Stimulated activated naive CD4-positive, alpha-beta T cell (primary cell): ENCODE measurements at regions not wholly inside any gene's neighbourhood (a gene's known extent, or its start where the extent isn't known, plus 50 kb on each side); places are given as distances from the start of the nearest gene placed in this dataset.
A peak's percentile ranks its signal among the peaks of the same experiment; 100 is the strongest.

Experiments used
- DNase-seq, 6 experiments: peaks; one replicate each; lab custom pipeline; 2025; lab: John Stamatoyannopoulos, UW

DNA sequence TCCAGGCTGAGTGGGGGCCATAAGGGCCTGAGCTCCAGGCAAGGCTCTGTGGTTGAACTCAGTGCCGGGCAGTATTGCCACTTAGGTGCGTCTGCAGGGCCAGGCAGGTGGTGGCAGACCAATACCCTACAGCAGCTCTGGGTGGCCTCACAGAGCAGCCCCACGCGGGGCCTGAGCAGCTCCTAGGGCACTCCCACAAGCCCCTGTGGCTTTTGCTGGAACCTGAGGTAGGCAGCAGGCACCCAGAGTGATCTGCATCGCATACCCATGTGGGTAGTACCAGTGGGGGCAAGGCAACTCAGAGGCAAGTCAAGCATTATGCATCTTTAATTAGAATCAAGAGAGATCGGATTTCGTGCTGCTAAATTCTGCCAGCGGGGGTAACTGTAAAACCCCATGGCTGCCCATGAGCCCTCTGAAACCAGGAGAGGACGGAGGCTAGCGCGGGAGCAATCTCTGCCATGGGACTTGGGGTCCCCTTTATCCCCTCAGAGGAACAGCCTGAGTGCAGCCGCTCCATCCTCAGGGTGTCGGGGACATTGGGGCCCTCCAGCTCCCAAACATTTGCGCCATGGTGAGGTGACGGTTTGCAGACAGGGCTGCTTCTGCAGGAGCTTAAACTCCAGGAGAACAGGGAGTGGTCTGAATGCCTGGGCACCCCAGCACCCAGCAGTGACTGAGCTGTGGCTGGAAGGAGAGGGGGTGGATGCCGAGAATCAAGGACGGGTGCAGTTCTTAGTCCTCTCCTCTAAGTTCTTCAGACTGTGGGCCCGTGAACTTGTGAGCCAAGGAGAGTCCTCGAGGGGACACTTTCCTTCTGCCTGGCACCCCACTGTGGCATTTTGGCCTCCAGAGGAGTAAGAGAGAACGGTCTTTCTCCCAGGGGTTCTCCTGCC is 62.4 kb upstream of the PCSK6 start:
- no peak for DNase-seq

DNA sequence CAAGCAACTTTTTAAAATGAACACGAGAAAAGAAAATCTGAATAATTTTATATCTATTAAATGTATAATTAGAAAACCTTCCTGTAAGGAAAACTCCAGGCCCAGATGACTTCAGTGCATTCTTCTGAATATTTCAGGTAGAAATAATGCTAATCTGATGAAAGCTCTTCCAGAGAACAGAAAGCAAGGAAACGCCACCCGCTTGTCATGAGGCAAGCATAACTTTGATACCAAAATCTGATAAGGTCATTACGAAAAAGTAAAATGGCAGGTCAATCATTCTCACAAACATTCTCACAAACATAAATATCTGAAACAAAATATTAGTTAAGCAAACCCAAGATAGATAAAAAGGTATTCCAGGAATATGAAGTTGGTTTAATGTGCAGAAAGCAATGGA is 60.6 kb upstream of the PCSK6 start:
- DNase-seq = no peak

DNA sequence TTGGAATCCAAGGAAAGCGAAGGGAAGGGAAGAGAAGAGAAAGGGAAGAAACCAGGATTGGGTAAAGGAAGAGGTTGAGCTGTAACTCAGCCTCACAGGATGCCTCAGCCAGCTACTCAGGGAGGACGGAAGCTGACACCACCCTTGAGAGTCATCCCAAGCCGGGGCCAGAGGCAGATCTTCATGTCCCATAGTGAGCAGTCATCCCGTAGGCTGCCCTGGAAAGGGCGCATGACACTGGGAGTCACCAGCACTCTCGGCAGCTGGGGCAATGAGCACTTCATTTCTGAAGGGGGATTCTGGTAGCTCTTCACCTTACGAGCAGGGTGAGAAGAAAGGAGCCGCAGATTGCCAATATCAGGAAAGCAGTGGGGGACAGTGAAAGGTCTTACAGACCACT is 60.1 kb upstream of the PCSK6 start:
- DNase-seq = no peak

DNA sequence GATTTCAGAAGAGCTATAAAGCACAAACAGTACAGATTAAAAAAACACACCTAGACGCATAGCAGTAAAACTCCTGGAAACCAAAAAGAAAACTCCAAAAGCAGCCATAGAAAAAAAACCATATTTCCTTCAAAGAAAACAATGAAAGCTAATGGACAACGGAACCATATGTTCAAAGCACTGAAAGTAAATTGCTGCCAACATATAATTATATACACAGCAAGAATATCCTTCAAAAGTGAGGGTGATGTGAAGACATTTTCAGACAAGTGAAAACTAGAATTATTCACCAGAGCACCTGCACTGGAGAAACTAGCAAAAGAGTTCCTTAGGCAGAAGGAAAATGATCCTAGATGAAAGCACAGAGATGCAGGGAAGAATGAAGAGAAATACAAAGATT is 58.2 kb upstream of the PCSK6 start:
- no peak for DNase-seq

DNA sequence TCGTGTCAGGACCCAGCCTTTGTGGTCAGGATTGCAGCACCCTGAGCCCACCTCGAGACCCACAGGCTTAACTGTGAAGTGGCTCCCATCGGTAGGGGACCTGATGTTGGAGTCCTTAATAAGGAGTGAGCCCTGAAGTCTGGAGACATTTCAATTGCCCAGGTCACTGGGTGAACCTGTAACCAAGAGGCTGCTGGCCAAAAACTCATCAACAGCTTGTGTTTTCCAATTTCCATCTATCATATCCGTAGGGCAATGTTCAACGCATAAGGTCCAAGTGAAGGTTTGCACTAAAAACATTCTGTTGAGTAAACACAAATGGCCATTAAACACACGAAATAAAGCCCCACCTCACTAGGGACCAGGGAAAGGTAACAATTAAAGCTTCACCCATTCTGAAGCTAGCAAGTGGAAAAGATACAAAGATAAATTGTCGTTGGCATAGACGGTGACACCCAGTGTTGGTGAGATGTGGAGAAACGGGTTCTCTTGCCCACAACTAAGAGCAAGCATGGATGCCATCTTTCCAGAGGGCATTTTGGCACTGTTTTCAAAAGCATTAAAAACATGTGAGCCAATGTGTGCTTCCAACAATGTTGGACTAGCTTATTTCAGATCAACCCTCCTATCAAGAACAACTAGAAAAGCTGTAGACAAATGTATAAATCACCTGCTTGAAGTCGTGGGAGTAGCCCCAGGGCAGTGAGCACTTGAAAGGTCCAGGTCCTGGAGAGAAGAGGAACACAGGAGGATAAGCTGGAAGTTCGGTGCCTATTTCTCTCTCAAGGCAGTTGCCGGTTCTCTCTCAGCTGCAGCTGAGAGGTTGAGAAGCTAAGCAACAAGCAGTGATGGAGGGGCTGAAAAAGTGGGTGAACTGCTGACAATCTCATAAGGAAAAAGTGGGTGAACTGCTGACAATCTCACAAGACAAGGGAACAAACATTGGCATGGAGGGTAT is 56.3 kb upstream of the PCSK6 start:
- DNase-seq = no peak

DNA sequence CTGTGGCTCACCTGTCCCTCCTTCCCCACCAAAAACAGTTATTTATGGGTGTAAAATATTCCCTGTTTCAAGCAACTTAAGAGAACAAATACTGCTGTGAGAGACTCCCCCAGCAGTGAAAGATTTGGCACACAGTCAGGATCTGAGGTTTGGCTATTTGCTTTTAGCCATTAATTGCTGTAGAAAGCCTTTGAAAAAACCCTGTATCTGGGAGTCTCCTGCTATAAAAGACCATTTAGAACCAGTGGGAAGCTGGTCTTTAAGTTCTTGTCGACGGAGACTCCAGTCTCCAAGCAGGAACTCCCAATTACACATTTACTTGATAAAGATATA is 55.1 kb upstream of the PCSK6 start:
- no peak for DNase-seq

DNA sequence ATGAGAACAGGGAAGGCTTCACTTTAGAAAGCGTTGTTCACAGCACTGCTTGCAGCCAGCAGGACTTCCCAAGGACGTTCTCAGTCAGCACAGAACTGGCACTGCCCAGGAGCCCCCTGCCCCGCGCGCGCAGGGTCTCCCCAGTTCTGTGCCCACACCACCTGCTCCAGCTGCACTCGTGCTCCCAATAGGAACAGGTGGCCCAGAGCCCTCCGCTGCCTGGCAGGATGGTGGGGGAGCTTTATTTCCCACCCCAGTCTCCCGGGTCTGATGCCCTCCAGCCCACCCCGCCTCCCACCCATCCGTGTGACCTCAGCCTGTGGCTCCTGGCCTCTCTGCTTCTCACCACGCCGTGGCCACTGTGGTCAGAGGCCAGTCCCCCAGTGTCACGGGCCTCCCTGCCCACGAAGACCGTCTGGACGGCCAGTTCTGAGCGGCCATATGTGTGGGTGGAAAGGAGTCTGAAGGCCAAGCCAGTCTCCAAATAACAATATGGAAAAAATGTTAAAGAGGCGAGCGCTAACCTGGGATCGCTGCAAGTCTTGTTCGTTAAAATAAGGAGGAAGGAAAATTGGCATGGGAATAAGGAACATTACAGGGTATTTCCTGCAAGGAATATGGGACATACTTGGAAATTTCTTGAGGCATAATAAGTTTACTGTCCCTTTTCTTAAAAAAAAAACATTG is 54.6 kb upstream of the PCSK6 start:
- DNase-seq = no peak

DNA sequence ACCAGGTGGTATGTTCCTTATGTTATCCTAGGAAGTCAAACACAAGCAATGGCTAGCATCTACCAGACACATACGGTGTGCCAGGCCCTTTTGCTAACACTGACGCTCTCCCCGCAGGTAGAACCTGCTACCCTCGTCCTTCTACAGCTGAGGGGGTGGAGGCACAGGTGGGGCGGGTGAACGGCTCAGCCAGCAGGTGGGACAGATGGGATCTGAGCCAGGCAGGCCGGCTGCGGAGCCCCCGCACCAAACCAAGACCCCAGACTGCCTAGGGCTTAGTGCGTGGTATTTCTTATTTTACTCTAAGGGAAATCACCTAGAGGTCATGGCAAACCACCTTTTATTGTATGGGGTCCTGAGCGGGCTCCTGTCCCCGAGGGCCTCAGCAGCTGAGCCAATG is 53.9 kb upstream of the PCSK6 start:
- DNase-seq = no peak

DNA sequence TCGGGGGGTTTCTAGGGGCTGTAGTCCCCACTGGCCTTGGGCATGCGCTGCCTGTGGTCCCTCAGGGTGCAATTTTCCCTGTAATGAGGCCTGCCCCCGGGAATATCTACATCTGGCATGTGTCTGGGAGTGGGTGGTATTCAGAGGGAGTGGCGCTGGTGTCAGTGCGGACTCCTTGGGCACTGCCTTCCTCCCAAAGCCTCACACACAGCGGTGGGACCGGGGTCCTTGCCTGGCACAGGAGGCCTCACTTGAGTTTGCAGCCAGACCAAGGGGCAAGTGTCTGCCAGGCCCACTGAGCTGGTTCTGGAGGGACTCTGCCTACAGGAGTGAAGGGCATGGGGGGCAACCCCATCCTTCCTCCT is 53.5 kb upstream of the PCSK6 start:
- DNase-seq = no peak

DNA sequence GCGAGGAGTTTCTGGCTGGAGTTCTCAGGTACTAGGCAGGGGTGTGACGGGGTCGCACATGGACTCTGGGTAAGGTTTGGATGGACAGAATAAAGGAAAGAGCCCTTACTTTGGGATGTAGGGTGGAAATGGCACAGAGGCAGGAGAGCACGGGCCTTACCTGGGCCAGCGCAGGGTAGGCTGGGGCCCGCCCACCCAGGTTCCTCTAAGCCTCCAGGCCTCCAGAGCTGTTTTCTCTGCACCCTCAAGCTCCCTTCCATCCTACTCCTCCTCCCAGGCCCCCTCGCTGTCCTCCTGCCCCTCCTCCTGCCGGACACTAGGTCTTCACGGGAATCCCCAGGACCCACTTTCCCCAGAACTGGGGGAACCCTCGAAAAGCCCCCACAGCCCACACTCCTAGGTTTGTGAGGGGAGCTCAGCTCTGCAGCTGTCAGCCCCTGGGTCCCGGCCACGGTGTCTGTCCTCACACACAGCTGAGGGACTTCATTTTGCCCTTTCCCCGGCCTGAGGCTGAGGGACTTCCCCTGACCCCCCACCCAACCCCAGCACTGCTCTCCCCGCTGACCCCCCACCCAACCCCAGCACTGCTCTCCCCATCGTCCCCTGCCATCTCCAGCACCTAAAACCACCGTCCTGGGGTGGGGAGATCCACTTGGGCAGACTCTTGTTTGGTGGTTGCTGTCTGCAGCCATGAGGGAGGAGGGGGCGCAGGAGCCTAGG is 53.0 kb upstream of the PCSK6 start:
- DNase-seq = peak in 1 of 6 experiments; percentile 2

DNA sequence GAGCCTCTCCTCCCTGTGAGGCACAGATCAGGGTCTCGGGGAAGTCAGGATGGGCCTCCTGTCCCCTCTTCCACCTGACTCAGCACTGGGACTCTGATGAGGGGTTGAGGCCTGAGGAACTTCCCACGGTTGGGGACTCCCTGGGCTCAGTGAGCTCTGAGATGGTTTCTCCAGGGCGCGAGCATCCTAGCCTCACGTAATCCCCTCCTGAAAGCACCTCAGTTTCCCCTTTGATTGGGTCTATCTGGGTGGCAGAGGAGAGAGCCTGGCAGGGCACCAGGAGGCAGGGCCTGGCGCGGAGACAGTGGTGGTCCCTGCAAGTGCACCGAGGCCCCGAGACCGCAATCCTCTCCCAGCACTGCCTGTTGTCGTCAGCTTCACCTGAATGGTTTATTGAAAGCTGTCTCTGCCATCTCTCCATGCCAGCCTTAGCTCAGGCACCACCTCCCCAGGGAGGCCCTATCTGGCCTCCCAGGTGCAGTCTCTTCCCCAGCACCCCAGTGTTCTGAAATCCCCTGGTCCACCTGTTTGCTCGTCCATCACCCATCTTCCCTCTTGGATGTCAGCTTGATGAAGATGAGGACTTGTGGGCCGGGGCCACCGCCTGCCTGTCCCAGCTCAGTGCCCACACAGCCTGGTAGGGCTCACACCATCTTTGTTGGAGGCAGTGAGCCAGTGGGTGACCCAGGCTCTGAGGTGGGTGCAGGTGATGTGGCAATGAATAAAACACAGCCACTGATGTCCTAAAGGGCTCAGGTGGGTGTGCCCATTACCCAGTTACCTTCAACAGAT is 52.2 kb upstream of the PCSK6 start:
- no peak for DNase-seq

DNA sequence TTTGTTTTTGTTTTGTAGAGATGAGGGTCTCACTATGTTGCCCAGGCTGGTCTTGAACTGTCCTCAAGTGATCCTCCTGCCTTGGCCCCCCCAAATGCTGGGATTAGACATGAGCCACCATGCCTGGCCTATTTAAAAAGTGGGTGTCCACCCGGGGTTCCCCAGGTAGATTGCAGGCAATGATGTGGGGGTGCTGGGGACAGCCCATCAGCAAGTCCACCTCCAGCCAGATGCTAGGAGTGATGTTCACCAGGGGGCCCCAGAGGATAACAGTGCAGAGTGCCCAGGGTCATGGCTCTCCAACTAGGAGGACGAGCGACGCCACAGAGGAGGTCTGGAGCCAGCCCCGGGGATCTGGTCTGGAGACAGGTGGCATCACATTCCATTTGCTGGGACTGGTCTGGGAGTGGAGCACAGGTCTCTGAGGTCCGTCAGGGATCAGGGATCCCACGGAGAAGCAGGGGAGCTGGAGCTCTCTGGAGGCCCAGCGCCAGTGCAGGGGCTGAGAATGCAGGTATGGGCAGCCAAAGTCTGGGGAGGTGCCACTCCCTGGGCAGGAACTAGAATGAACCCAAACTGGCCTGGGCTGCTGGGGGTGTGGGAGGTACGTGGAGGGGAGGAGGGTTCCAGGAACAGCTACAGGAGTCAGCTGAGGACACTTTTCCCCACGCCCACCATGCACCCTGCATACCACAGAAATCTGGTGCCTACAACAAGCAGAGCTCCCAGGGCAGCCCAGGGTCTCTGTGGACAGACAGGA is 51.2 kb upstream of the PCSK6 start:
- DNase-seq = no peak

DNA sequence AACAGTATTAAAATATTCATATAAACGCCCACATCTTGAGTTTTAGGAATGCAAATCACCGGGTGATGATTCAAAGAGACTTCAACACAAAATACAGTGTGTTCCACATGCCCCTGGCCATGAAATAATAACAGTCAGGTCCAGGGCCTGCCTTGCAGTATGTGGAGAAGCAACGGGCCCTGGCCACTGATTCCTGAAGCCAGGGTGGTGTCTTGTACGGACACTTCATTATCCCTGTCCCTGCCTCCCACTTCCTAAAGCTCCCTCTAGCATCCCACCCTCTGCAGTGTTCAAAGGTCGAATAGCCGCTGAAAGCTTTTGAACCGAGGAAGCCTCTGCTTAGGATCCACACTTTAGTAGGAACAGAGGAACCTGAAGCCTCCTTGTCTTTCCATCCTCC is 50.4 kb upstream of the PCSK6 start:
- DNase-seq = no peak

DNA sequence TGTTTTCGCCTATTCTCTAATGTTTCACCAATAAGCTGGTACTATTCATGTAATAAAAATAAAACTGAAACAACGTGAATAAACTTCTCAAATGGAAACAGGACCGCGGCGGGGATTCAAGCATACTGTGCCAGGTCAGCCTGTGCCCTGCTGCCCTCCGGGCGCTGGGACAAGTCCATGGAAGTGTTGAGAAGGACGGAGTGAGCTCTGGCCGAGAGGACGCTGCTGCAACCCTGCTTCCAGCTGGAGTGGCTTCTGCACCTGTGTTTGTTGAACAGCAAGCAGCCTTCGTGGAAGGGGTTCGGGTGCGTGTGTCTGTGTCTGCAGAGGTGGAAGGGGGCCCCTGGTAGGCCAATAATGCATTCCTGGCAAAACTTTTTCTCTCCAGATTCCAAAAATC is 50.0 kb upstream of the PCSK6 start:
- no peak for DNase-seq
